ENCODE measurements at regions not wholly inside any gene's neighbourhood (a gene's known extent, or its start where the extent isn't known, plus 50 kb on each side); places are given as distances from the start of the nearest gene placed in this dataset.
"Not testable (repeated sequence)": the region's sequence is repeated elsewhere in the genome, so short reads cannot be mapped to it uniquely, and the experiment has no call there.

- no peak for DNase-seq (ENCODE audit: low spot score in 2 of 2)
- Histone ChIP-seq H3K4me3 (no peak overlapping the region), H3K4me1 (no peaks in the 10 kb centered on the region), H3K27ac (no peak overlapping the region), H3K9me3 (no peaks in the 10 kb centered on the region), H3K36me3 (no peaks in the 10 kb centered on the region), H3K27me3 (no peaks in the 10 kb centered on the region)
- TF ChIP-seq CTCF (IDR thresholded peaks at IDR 0.05), result no peak
- intact Hi-C loops (cut with DNase I), result no loop called here
These were observed 190.2 kb downstream of the CPE start for GRCh38 chr4:165569031-165569430.

GRCh38 chr4:165571476-165571875 is 192.7 kb downstream of the CPE start:
- intact Hi-C loops (cut with DNase I), result not testable (repeated sequence)

GRCh38 chr4:165580351-165580905 is 201.6 kb downstream of the CPE start:
- intact Hi-C loops (cut with DNase I), result no loop called here
- Histone ChIP-seq H3K4me1 (no peaks in the 10 kb centered on the region), H3K36me3 (no peaks in the 10 kb centered on the region), H3K9me3 (no peaks in the 10 kb centered on the region), H3K4me3 (no peak overlapping the region), H3K27me3 (no peaks in the 10 kb centered on the region), H3K27ac (no peak overlapping the region)
- no peak for TF ChIP-seq CTCF (IDR thresholded peaks at IDR 0.05)
- DNase-seq (ENCODE audit: low spot score in 2 of 2), result peak in 1 of 2 donors; percentile 65

More at GRCh38 chr4:165571476-165571875, 192.7 kb downstream of the CPE start:
- H3K9me3 ChIP-seq; H3K4me1 ChIP-seq; H3K27me3 ChIP-seq; H3K27ac ChIP-seq; H3K36me3 ChIP-seq; H3K4me3 ChIP-seq; DNase-seq (ENCODE audit: low spot score in 2 of 2): not testable (repeated sequence)

GRCh38 chr4:165583341-165583740 is 204.5 kb downstream of the CPE start:
- no peaks in the 10 kb centered on the region for H3K27me3 ChIP-seq
- no peaks in the 10 kb centered on the region for H3K4me1 ChIP-seq
- no peaks in the 10 kb centered on the region for H3K9me3 ChIP-seq
- intact Hi-C loops (cut with DNase I), result no loop called here
- no peak overlapping the region for H3K27ac ChIP-seq
- H3K36me3 ChIP-seq, result no peaks in the 10 kb centered on the region
- TF ChIP-seq CTCF (IDR thresholded peaks at IDR 0.05), result no peak
- no peak overlapping the region for H3K4me3 ChIP-seq
- DNase-seq (ENCODE audit: low spot score in 2 of 2), result no peak

GRCh38 chr4:165584916-165585315 is 206.1 kb downstream of the CPE start:
- Histone ChIP-seq H3K9me3 (no peaks in the 10 kb centered on the region), H3K36me3 (no peaks in the 10 kb centered on the region), H3K27ac (no peak overlapping the region), H3K4me3 (no peak overlapping the region), H3K27me3 (no peaks in the 10 kb centered on the region), H3K4me1 (no peaks in the 10 kb centered on the region)
- intact Hi-C loops (cut with DNase I), result no loop called here
- no peak for TF ChIP-seq CTCF (IDR thresholded peaks at IDR 0.05)
- no peak for DNase-seq (ENCODE audit: low spot score in 2 of 2)

- H3K27me3 ChIP-seq, result no peaks in the 10 kb centered on the region
- no peak overlapping the region for H3K4me3 ChIP-seq
- no peaks in the 10 kb centered on the region for H3K4me1 ChIP-seq
- no peak for DNase-seq (ENCODE audit: low spot score in 2 of 2)
- no peak for TF ChIP-seq CTCF (IDR thresholded peaks at IDR 0.05)
- H3K9me3 ChIP-seq, result no peaks in the 10 kb centered on the region
- no peaks in the 10 kb centered on the region for H3K36me3 ChIP-seq
- H3K27ac ChIP-seq, result no peak overlapping the region
- intact Hi-C loops (cut with DNase I), result no loop called here
These were observed 209.9 kb downstream of the CPE start for GRCh38 chr4:165588534-165589315.

All from ascending aorta (tissue), 2 donors.